BJ (cell line): ENCODE measurements at regions not wholly inside any gene's neighbourhood (a gene's known extent, or its start where the extent isn't known, plus 50 kb on each side); places are given as distances from the start of the nearest gene placed in this dataset.

Experiments
- CTCF ChIA-PET: fragments of 350-600 bp; formaldehyde crosslinking; extraction: SDS; loops from one replicate; lab custom pipeline; 2021; ENCODE audit warnings: antibody characterized with exemption, inconsistent platforms; lab: Yijun Ruan, JAX
- POLR2A ChIA-PET: fragments of 300-600 bp; sonication (Branson Sonifier 250); formaldehyde crosslinking; extraction: SDS; loops from one replicate; lab custom pipeline; 2021; ENCODE audit warnings: antibody characterized with exemption; lab: Charles Lee
- DNase-seq: peaks from one replicate; pipeline ENCODE4 v3.0.0-alpha.2; 2011; ENCODE audit warnings: low read depth
- H3K27me3 ChIP-seq: 2 replicates; pipeline ENCODE4 v1.6.0; 2011; ENCODE audit warnings: low read length; ENCODE audit not compliant: control insufficient read depth, insufficient read depth
- H3K36me3 ChIP-seq: 2 replicates; pipeline ENCODE4 v1.5.1; 2011; ENCODE audit warnings: low read length; ENCODE audit not compliant: control insufficient read depth, insufficient read depth
- H3K4me3 ChIP-seq: 2 replicates; pipeline ENCODE4 v1.5.1; 2011; ENCODE audit warnings: low read depth, mild to moderate bottlenecking, control low read depth, low read length
- CTCF ChIP-seq: IDR thresholded peaks from 2 replicates; pipeline ENCODE4 v1.5.1; 2011; ENCODE audit warnings: low read depth, mild to moderate bottlenecking, control low read depth, inconsistent platforms, low read length, moderate library complexity; ENCODE audit not compliant: insufficient read depth

GRCh38 chr6:147755999-147756398 lies 247.5 kb downstream of the SAMD5 start:
- no peaks in the 10 kb centered on the region for H3K36me3 ChIP-seq
- ChIA-PET POLR2A (no interaction called here), CTCF (no interaction called here)
- no peaks in the 10 kb centered on the region for H3K27me3 ChIP-seq
- no peak for TF ChIP-seq CTCF
- DNase-seq: no peak
- H3K4me3 ChIP-seq: no peak overlapping the region

GRCh38 chr6:147756891-147757290 lies 248.4 kb downstream of the SAMD5 start:
- CTCF ChIA-PET: no interaction called here
- Histone ChIP-seq H3K4me3 (no peak overlapping the region), H3K36me3 (no peaks in the 10 kb centered on the region), H3K27me3 (no peaks in the 10 kb centered on the region)
- DNase-seq: no peak
- TF ChIP-seq CTCF: no peak
- POLR2A ChIA-PET: no interaction called here

GRCh38 chr6:147757291-147757690 lies 248.8 kb downstream of the SAMD5 start:
- CTCF ChIA-PET: no interaction called here
- Histone ChIP-seq H3K4me3 (no peak overlapping the region), H3K36me3 (no peaks in the 10 kb centered on the region), H3K27me3 (no peaks in the 10 kb centered on the region)
- DNase-seq: no peak
- POLR2A ChIA-PET: no interaction called here
- no peak for TF ChIP-seq CTCF

GRCh38 chr6:147758303-147758702 lies 249.8 kb downstream of the SAMD5 start:
- no peak for DNase-seq
- TF ChIP-seq CTCF: no peak
- Histone ChIP-seq H3K36me3 (no peaks in the 10 kb centered on the region), H3K4me3 (no peak overlapping the region), H3K27me3 (no peaks in the 10 kb centered on the region)
- ChIA-PET POLR2A (no interaction called here), CTCF (interaction anchor here (0.6 kb wide), 1 partner anchor 283 kb away, joined by 3 read pairs; no protein-coding TSS in a partner anchor)

- Histone ChIP-seq H3K36me3 (no peaks in the 10 kb centered on the region), H3K4me3 (no peak overlapping the region), H3K27me3 (no peaks in the 10 kb centered on the region)
- ChIA-PET CTCF (no interaction called here), POLR2A (no interaction called here)
- no peak for TF ChIP-seq CTCF
- DNase-seq: peak; percentile 15
These were observed 250.6 kb downstream of the SAMD5 start for GRCh38 chr6:147759093-147759492.
